Fibroblast of skin of right quadriceps (primary cell): ENCODE measurements at regions not wholly inside any gene's neighbourhood (a gene's known extent, or its start where the extent isn't known, plus 50 kb on each side); places are given as distances from the start of the nearest gene placed in this dataset.

ENCODE experiments used
- DNase-seq: peaks from one replicate; pipeline ENCODE4 v3.0.0-alpha.2; 2013

DNA sequence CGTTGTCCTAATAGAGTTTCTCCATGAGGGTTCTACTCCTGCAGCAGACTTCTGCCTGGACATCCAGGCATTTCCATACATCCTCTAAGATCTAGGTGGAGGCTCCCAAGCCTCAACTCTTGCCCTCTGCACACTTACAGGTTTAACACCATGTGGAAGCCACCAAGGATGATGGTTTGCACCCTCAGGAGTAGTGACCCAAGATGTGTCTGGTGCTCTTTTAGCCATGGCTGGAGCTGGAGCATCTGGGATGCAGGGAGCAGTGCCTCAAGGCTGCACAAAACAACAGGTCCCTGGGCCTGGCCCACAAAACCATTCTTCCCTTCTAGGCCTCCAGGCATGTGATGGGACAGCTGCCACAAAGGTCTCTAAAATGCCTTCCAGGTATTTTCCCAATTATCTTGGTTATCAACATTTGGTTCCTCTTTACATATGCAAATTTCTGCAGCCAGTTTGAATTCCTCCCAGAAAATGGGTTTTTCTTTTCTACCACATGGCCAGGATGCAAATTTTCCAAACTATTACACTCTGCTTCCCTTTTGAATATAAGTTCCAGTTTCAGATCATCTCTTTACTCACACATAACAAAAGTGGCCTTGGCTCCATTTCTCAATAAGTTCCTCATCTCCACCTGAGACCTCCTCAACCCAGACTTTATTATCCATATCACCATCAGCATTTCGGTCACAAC is 69.5 kb upstream of the GNAZ start:
- no peak for DNase-seq

DNA sequence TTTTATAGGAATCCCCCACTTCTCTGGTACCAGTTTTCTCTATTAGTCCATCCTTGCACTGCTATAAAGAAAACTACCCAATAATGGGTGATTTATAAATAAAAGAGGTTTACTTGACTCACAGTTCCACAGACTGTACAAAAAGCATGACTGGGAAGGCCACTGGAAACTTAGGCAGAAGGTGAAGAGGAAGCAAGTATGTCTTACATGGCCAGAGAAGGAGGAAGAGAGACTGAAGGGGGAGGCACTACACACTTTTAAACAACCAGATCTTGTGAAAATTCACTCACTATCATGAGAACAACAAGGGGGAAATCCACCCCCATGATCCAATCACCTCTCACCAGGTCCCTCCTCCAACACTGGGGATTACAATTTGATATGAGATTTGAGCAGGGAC is 68.9 kb upstream of the GNAZ start:
- no peak for DNase-seq

DNA sequence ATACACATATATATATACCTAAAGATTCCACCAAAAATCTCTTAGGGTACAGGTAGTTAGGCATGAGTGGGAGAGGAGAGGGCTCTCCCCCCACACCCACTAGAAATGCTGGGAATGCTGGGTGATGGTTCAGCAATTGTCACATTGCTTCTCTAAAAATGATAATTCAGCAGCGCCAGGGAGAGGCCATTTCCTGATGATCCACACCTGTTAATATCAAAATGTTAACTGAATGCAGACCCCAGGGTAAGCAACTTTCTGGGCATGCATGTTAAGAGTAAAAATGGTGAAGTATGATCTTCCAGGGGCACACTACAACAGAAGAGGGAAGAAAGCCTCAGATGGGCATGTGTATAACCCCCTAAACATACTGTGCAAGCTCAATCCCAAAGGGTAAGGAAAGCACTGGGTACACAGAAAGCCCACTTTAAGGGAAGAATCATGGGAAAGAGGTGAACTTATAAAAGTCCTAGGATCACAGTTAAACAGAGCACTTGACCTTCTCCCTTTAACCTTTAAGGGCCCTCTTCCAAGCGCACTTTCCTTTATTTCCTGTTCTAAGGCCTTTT is 67.6 kb upstream of the GNAZ start:
- no peak for DNase-seq

DNA sequence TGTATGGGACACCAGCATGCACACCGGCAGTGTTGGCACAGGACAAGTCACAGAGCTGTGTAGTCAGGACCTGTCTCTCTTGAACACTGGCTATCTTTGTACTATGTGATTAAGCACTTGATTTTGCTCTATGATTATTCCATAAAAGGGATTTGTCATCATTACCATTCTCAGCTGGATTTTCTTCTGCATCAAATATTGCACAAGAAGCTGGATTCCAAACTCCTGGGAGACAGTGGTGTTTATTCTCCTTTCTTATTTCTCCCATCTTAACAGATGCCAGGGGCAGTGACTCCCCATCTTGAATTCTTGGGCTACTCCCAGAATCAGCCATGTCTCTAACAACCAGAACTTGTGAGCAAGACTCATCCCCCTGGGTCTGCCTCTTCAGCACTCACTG is 62.5 kb upstream of the GNAZ start:
- DNase-seq = no peak

DNA sequence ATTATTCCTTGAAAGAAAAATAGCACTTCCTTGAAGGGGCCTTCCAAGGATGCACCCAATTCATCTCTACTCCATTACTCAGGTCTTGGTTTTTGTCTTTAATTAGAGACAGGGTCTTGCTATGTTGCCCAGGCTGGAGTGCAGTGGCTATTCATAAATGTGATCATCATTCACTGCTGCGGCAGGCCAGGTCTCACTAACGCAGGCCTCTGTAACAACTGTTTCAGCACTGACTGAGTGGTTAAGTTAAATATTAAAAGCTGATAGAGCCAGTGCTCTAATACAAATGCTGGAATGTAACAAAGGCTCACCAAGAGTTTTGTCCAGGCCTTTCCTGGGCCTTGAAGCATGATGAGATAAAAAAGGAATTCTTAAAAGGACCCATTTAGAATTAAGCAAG is 61.4 kb upstream of the GNAZ start:
- no peak for DNase-seq
